Pancreas (tissue), 10 donors: ENCODE measurements at regions not wholly inside any gene's neighbourhood (a gene's known extent, or its start where the extent isn't known, plus 50 kb on each side); places are given as distances from the start of the nearest gene placed in this dataset.

ENCODE experiments used
- ATAC-seq, 4 donors: fragments of 200-7000 bp; cut with Tn5 transposase; one replicate each; pipeline versions ENCODE4 v1.8.0 to v1.9.1; 2020; ENCODE audit warnings: mild to moderate bottlenecking in 4 of 4, moderate library complexity in 4 of 4
- DNase-seq, 6 donors: peaks; one replicate each; pipeline ENCODE4 v3.0.0-alpha.2; 2020
- FAIRE-seq: peaks from 2 replicates; lab custom pipeline; 2012; peaks lifted over from hg19 to GRCh38; lab: Jason Lieb, UNC
- H3K27ac ChIP-seq, 4 donors: fragments of 200-600 bp; sonication (generic); 1 replicate in 3 of 4; 2 replicates in 1 of 4; pipeline versions ENCODE4 v1.5.0 to v1.8.0; 2020
- H3K27me3 ChIP-seq, 4 donors: fragments of 200-600 bp; one replicate each; pipeline ENCODE4 v1.8.0; 2021
- H3K36me3 ChIP-seq, 3 donors: fragments of 200-600 bp; sonication (generic) in 1 of 3; one replicate each; pipeline versions ENCODE4 v1.5.0 to v1.8.0; 2020 to 2021
- H3K4me1 ChIP-seq, 3 donors: fragments of 200-600 bp; one replicate each; pipeline ENCODE4 v1.8.0; 2021
- H3K4me3 ChIP-seq, 4 donors: fragments of 200-600 bp; sonication (generic) in 2 of 4; one replicate each; pipeline versions ENCODE4 v1.5.0 to v1.8.0; 2020 to 2021
- H3K9me3 ChIP-seq, 4 donors: fragments of 200-600 bp; one replicate each; pipeline ENCODE4 v1.8.0; 2021
- CTCF ChIP-seq, 4 donors: fragments of 200-600 bp; sonication (generic) in 3 of 4; IDR thresholded peaks; one replicate each; pipeline versions ENCODE4 v1.5.0 to v1.8.0; 2021; ENCODE audit warnings: antibody characterized with exemption in 4 of 4
- WGBS, 2 donors: extraction: QIAGEN DNeasy Blood & Tissue Kit; methylation state at CpG; one replicate each; pipeline ENCODE4 v1.1.7; 2013; 5-methylcytosine and 5-hydroxymethylcytosine counted together
- intact Hi-C, 3 donors: fragments of 100-400 bp; cut with DNase I; formaldehyde crosslinking; loops; one replicate each; pipeline versions ENCODE4 v1.11.1 to v1.14.2; 2022
- donor health status: healthy with polysubstance abuse.
- donor health status: DM: no; HTN: no; CAD: no; lungs with moderate emphysema.
- donor health status: DM: no; HTN: no; CAD: no.
- donor health status: control.
- donor health status: control.
- donor health status: Bipolar disorder and iron deficiency.
- donor health status: DM: yes; HTN: yes; CAD: no.
- donor health status: DM: no; HTN: no; CAD: no.
- donor health status: DM: no; HTN: no; CAD: no.
- donor health status: DM: yes; HTN: yes; CAD: no.

- no peaks in the 10 kb centered on the region for H3K36me3 ChIP-seq
- 7 to 14% methylated on average over 1 of the region's 1 CpG for WGBS, 2 donors
- intact Hi-C loops: no loop called here
- ATAC-seq (no peak), DNase-seq (no peak), FAIRE-seq (no peak)
- TF ChIP-seq CTCF (IDR thresholded peaks at IDR 0.05): no peak
- no peak overlapping the region for H3K4me3 ChIP-seq
- no peaks in the 10 kb centered on the region for H3K27me3 ChIP-seq
- H3K27ac ChIP-seq: no peak overlapping the region
- H3K4me1 ChIP-seq: no peaks in the 10 kb centered on the region
- no peaks in the 10 kb centered on the region for H3K9me3 ChIP-seq
These were observed 332.5 kb upstream of the TRAM1L1 start for GRCh38 chr4:117417856-117418255.

DNA sequence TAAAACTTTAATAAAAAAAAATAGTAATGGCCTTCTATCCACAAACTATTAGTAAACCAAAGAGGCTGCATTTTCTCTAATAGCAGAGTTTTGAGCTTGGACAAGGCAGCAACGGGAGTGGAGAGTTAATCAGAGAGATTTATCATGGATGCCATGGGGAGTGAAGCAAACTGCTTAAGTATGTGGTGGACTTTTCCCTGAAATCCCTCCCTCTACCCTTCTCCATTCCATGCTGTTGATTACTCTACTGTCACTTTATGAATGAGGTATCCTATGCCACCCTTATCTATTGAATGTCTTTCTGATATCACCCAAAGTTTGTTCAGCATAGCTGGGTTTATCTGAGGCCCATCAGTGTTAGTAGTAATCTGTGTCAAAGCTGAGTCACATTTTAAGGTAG, 335.6 kb upstream of the TRAM1L1 start:
- no peaks in the 10 kb centered on the region for H3K27me3 ChIP-seq
- H3K36me3 ChIP-seq: no peaks in the 10 kb centered on the region
- no peak for FAIRE-seq
- no peak for TF ChIP-seq CTCF (IDR thresholded peaks at IDR 0.05)
- intact Hi-C loops: no loop called here
- H3K4me3 ChIP-seq: no peak overlapping the region
- no peak for DNase-seq
- 8 to 26% methylated on average over 1 of the region's 1 CpG for WGBS, 2 donors
- H3K27ac ChIP-seq: no peak overlapping the region
- H3K4me1 ChIP-seq: no peaks in the 10 kb centered on the region
- no peaks in the 10 kb centered on the region for H3K9me3 ChIP-seq
- ATAC-seq: no peak

GRCh38 chr4:117421706-117422105, 336.3 kb upstream of the TRAM1L1 start:
- no peak for TF ChIP-seq CTCF (IDR thresholded peaks at IDR 0.05)
- H3K27ac ChIP-seq: no peak overlapping the region
- DNase-seq (no peak), ATAC-seq (no peak), FAIRE-seq (no peak)
- no peak overlapping the region for H3K4me3 ChIP-seq
- intact Hi-C loops: no loop called here
- H3K4me1 ChIP-seq: no peaks in the 10 kb centered on the region
- no peaks in the 10 kb centered on the region for H3K27me3 ChIP-seq
- no peaks in the 10 kb centered on the region for H3K9me3 ChIP-seq
- WGBS, 2 donors: 65 to 76% methylated on average over 4 of the region's 4 CpGs
- no peaks in the 10 kb centered on the region for H3K36me3 ChIP-seq

- Histone ChIP-seq H3K27ac (no peak overlapping the region), H3K9me3 (no peaks in the 10 kb centered on the region), H3K4me3 (no peak overlapping the region), H3K27me3 (no peaks in the 10 kb centered on the region), H3K4me1 (no peaks in the 10 kb centered on the region), H3K36me3 (no peaks in the 10 kb centered on the region)
- no peak for DNase-seq
- no peak for FAIRE-seq
- no peak for ATAC-seq
- WGBS, 2 donors: 84 to 89% methylated on average over 5 of the region's 5 CpGs
- TF ChIP-seq CTCF (IDR thresholded peaks at IDR 0.05): no peak
- intact Hi-C loops: no loop called here
These were observed 336.9 kb upstream of the TRAM1L1 start for GRCh38 chr4:117422297-117422696.

DNA sequence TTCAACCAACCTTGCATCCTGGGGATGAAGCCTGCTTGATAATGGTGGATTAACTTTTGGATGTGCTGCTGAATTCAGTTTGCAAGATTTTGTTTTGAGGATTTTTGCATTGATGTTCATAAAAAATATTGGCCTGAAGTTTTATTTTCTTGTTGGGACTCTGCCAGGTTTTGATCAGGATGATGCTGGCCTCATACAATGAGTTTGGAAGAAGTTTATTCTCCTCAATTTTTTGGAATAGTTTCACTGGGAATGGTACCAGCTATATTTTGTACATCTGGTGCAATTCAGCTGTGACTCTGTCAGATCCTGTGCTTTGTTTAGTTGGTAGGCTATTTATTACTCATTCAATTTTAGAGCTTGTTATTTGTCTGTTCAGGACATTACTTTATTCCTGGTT, 340.3 kb upstream of the TRAM1L1 start:
- Histone ChIP-seq H3K36me3 (no peaks in the 10 kb centered on the region), H3K9me3 (no peaks in the 10 kb centered on the region), H3K27ac (no peak overlapping the region), H3K4me1 (no peaks in the 10 kb centered on the region), H3K4me3 (no peak overlapping the region), H3K27me3 (no peaks in the 10 kb centered on the region)
- no peak for DNase-seq
- FAIRE-seq: no peak
- no peak for TF ChIP-seq CTCF (IDR thresholded peaks at IDR 0.05)
- ATAC-seq: no peak
- intact Hi-C loops: no loop called here
